Keratinocyte (primary cell): ENCODE measurements at regions not wholly inside any gene's neighbourhood (a gene's known extent, or its start where the extent isn't known, plus 50 kb on each side); places are given as distances from the start of the nearest gene placed in this dataset.

Source experiments
- DNase-seq: peaks from one replicate; pipeline ENCODE4 v3.0.0-alpha.2; 2011; ENCODE audit warnings: low read depth, missing footprints, low spot score
- FAIRE-seq: peaks from 2 replicates; lab custom pipeline; 2011; peaks lifted over from hg19 to GRCh38; lab: Jason Lieb, UNC
- H2AFZ ChIP-seq: 2 replicates; pipeline ENCODE4 v1.6.0; 2012; ENCODE audit warnings: low read length, control low read depth, inconsistent platforms; ENCODE audit not compliant: control insufficient read depth
- H3K27ac ChIP-seq: 2 replicates; pipeline ENCODE4 v1.5.1; 2011; ENCODE audit warnings: low read length; ENCODE audit not compliant: control insufficient read depth, insufficient read depth
- H3K27me3 ChIP-seq: 3 replicates; pipeline ENCODE4 v1.6.0; 2011; ENCODE audit warnings: low read length; ENCODE audit not compliant: control insufficient read depth, insufficient read depth; ENCODE audit errors: extremely low read depth
- H3K36me3 ChIP-seq, 2 experiments: 2 replicates in 1 of 2; 3 replicates in 1 of 2; pipeline ENCODE4 v1.5.1; 2011; ENCODE audit warnings: low read length in 2 of 2, mild to moderate bottlenecking in 1 of 2; ENCODE audit not compliant: control insufficient read depth in 2 of 2, insufficient read depth in 2 of 2; ENCODE audit errors: extremely low read depth in 1 of 2
- H3K4me1 ChIP-seq: 3 replicates; pipeline ENCODE4 v1.5.1; 2011; ENCODE audit warnings: low read length; ENCODE audit not compliant: control insufficient read depth, insufficient read depth; ENCODE audit errors: extremely low read depth
- H3K4me2 ChIP-seq: 3 replicates; pipeline ENCODE4 v1.6.0; 2011; ENCODE audit warnings: low read depth, low read length; ENCODE audit not compliant: control insufficient read depth, insufficient read depth; ENCODE audit errors: extremely low read depth
- H3K4me3 ChIP-seq, 3 experiments: fragments of 200-600 bp in 1 of 3; sonication (generic) in 1 of 3; 2 replicates in 2 of 3; 3 replicates in 1 of 3; pipeline ENCODE4 v1.5.1; 2011 to 2016; ENCODE audit warnings: low read length in 3 of 3, mild to moderate bottlenecking in 3 of 3, control low read depth in 2 of 3, inconsistent platforms in 1 of 3, low read depth in 1 of 3, mixed read lengths in 1 of 3, mixed run types in 1 of 3, moderate library complexity in 1 of 3; ENCODE audit not compliant: control insufficient read depth in 2 of 3, insufficient read depth in 2 of 3; ENCODE audit errors: extremely low read depth in 1 of 3
- H3K79me2 ChIP-seq: 2 replicates; pipeline ENCODE4 v1.6.0; 2012; ENCODE audit warnings: low read length; ENCODE audit not compliant: control insufficient read depth, insufficient read depth
- H3K9ac ChIP-seq: 3 replicates; pipeline ENCODE4 v1.6.0; 2011; ENCODE audit warnings: low read length; ENCODE audit not compliant: control insufficient read depth, insufficient read depth; ENCODE audit errors: extremely low read depth
- H3K9me1 ChIP-seq: 3 replicates; pipeline ENCODE4 v1.6.0; 2011; ENCODE audit warnings: low read length; ENCODE audit not compliant: control insufficient read depth, insufficient read depth; ENCODE audit errors: extremely low read depth
- H3K9me3 ChIP-seq: 2 replicates; pipeline ENCODE4 v1.5.1; 2012; ENCODE audit warnings: low read depth, low read length; ENCODE audit not compliant: control insufficient read depth
- H4K20me1 ChIP-seq: 3 replicates; pipeline ENCODE4 v1.6.0; 2011; ENCODE audit warnings: low read length; ENCODE audit not compliant: control insufficient read depth, insufficient read depth; ENCODE audit errors: extremely low read depth
- EZH2 ChIP-seq: IDR thresholded peaks from one replicate; pipeline ENCODE4 v1.6.1; 2012; ENCODE audit warnings: inconsistent platforms, mild to moderate bottlenecking, low read length, moderate library complexity
- dilution Hi-C: fragments of 300-500 bp; cut with MboI; formaldehyde crosslinking; loops from one replicate; pipeline ENCODE4 v1.7.0; 2020; ENCODE audit warnings: low sequenced_read_pairs; ENCODE audit not compliant: extremely low pct_ligation_motif_present
- TF ChIP-seq, protein P1 (sequence below), 3 experiments: IDR thresholded peaks in 1 of 3; conservative IDR thresholded peaks in 1 of 3; optimal IDR thresholded peaks in 1 of 3; 2 replicates in 2 of 3; 3 replicates in 1 of 3; pipeline versions ENCODE3 to v1.5.1; 2011; ENCODE audit warnings: low read length in 3 of 3, mild to moderate bottlenecking in 3 of 3, moderate library complexity in 2 of 3, control low read depth in 1 of 3, inconsistent platforms in 1 of 3; ENCODE audit not compliant: insufficient read depth in 2 of 3; ENCODE audit errors: extremely low read depth in 1 of 3

- Histone ChIP-seq H3K36me3 (no peaks in the 10 kb centered on the region), H3K9me1 (no peaks in the 10 kb centered on the region), H3K9ac (no peak overlapping the region), H3K4me1 (no peaks in the 10 kb centered on the region), H3K9me3 (no peaks in the 10 kb centered on the region), H3K4me2 (no peak overlapping the region), H3K79me2 (no peaks in the 10 kb centered on the region), H3K27me3 (no peaks in the 10 kb centered on the region), H3K4me3 (no peak overlapping the region), H3K27ac (no peak overlapping the region), H2AFZ (no peak overlapping the region), H4K20me1 (no peaks in the 10 kb centered on the region)
- DNase-seq (no peak), FAIRE-seq (no peak)
- dilution Hi-C loops, result no loop called here
- TF ChIP-seq, protein P1, sequence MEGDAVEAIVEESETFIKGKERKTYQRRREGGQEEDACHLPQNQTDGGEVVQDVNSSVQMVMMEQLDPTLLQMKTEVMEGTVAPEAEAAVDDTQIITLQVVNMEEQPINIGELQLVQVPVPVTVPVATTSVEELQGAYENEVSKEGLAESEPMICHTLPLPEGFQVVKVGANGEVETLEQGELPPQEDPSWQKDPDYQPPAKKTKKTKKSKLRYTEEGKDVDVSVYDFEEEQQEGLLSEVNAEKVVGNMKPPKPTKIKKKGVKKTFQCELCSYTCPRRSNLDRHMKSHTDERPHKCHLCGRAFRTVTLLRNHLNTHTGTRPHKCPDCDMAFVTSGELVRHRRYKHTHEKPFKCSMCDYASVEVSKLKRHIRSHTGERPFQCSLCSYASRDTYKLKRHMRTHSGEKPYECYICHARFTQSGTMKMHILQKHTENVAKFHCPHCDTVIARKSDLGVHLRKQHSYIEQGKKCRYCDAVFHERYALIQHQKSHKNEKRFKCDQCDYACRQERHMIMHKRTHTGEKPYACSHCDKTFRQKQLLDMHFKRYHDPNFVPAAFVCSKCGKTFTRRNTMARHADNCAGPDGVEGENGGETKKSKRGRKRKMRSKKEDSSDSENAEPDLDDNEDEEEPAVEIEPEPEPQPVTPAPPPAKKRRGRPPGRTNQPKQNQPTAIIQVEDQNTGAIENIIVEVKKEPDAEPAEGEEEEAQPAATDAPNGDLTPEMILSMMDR (optimal IDR thresholded peaks at IDR 0.05 in 1 of 3, IDR thresholded peaks at IDR 0.05 in 1 of 3, conservative IDR thresholded peaks at IDR 0.05 in 1 of 3; ENCODE audit: extremely low read depth in 1 of 3, insufficient read depth in 2 of 3, low read length in 3 of 3), result no peak
- no peak for TF ChIP-seq EZH2
These were observed 585.7 kb upstream of the CBLB start for GRCh38 chr3:106454497-106454896.

- H3K9me1 ChIP-seq, result no peaks in the 10 kb centered on the region
- no peaks in the 10 kb centered on the region for H3K36me3 ChIP-seq
- no peak overlapping the region for H3K27ac ChIP-seq
- H3K4me1 ChIP-seq, result no peaks in the 10 kb centered on the region
- H2AFZ ChIP-seq, result no peak overlapping the region
- TF ChIP-seq, protein P1 (optimal IDR thresholded peaks at IDR 0.05 in 1 of 3, IDR thresholded peaks at IDR 0.05 in 1 of 3, conservative IDR thresholded peaks at IDR 0.05 in 1 of 3; ENCODE audit: extremely low read depth in 1 of 3, insufficient read depth in 2 of 3, low read length in 3 of 3), result no peak
- TF ChIP-seq EZH2, result no peak
- FAIRE-seq, result peak; percentile 77
- DNase-seq, result no peak
- no peak overlapping the region for H3K4me2 ChIP-seq
- no peaks in the 10 kb centered on the region for H4K20me1 ChIP-seq
- no peaks in the 10 kb centered on the region for H3K79me2 ChIP-seq
- no peaks in the 10 kb centered on the region for H3K9me3 ChIP-seq
- no peaks in the 10 kb centered on the region for H3K27me3 ChIP-seq
- H3K9ac ChIP-seq, result no peak overlapping the region
- H3K4me3 ChIP-seq, result no peak overlapping the region
- dilution Hi-C loops, result no loop called here
These were observed 588.7 kb upstream of the CBLB start for GRCh38 chr3:106457281-106458180.
